Hindlimb muscle (tissue), 1 donor: ENCODE measurements at regions not wholly inside any gene's neighbourhood (a gene's known extent, or its start where the extent isn't known, plus 50 kb on each side); places are given as distances from the start of the nearest gene placed in this dataset.

ENCODE experiments used
- DNase-seq: peaks from one replicate; pipeline ENCODE4 v3.0.0-alpha.2; 2013

- DNase-seq = no peak
Observed at GRCh38 chr6:98572579-98572978, 261.8 kb upstream of the POU3F2 start.

GRCh38 chr6:98574984-98575383 lies 259.4 kb upstream of the POU3F2 start:
- DNase-seq = no peak

- no peak for DNase-seq
Observed at GRCh38 chr6:98576791-98577190, 257.6 kb upstream of the POU3F2 start.

GRCh38 chr6:98578016-98578415 lies 256.4 kb upstream of the POU3F2 start:
- DNase-seq = no peak

DNA sequence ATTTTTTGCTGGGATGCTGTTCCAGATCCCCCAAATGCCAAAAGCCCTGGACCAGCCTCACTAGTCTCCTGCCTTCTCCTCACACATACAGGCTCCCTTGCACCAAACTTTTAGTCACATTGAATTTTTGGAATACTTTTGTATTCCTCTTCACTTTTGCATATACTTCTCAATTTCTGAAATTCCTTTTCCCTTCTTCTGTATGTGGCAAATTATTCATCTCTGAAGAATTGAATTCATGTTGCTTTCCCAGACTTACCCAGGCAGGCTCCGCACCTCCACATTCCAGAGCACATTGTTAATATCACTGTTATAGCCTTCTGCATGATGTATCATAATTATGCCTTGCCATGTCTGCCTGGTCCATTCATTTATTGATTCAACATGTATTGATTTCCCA lies 255.3 kb upstream of the POU3F2 start:
- DNase-seq = no peak

DNA sequence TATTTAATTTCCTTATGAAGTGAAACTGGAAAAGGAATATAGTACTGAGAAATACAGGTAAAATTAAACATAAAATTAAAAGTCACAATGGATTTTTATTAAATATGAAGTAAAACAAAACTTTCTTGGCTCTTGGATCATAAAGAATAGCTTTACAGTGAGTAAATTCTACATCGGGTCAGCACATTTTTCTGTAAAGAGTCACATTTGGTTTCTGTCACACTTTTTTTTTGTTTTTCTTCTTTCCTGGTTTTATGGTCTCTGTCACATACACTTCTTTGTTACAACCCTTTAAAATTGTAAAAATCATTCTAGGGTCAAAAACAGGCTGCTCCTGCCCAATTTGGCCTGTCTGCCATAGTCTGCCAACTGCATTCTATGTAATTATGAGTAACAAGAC lies 254.4 kb upstream of the POU3F2 start:
- no peak for DNase-seq

- DNase-seq = no peak
Observed at GRCh38 chr6:98581705-98582104, 252.7 kb upstream of the POU3F2 start.

DNA sequence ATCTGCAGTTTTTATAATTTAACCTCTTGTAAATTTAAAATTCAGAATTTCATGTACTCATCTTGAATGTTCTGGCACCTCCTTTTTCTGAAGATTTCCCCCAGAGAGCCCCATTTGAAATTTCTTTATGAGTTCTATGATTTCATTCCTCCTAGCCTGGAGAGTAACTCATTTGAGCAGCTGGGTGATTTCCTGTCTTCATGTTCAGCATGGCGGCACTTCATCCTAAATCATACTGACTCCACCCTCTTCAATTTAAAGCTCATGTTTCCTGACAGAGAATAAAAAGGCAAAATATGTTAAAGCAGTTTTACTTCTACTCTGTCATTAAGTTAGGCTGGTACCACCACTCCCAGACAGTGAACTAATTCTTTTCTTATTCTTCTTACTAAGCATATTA lies 250.9 kb upstream of the POU3F2 start:
- no peak for DNase-seq

- DNase-seq = no peak
Observed at GRCh38 chr6:98586163-98586562, 248.2 kb upstream of the POU3F2 start.

- no peak for DNase-seq
Observed at GRCh38 chr6:98587555-98587954, 246.8 kb upstream of the POU3F2 start.

DNA sequence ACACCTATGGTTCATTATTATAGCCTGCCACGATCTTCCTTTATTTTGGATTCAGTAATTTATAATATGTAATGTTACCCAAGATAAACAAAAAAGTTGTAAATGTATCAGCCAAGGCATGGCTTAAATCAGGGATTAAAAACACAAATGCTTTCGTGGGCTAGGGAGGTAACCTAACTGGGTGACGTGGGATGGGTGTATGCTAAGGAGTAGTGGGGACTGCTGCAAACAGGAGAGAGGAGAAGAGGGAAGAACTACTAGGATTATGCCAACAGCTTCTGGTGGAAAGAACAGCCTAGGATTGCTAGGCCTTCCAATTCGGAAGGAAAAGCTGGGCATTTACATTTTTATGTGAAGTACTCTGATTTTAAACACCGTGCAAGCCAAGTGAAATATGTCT lies 244.8 kb upstream of the POU3F2 start:
- no peak for DNase-seq

GRCh38 chr6:98590136-98590681 lies 244.2 kb upstream of the POU3F2 start:
- DNase-seq = no peak

DNA sequence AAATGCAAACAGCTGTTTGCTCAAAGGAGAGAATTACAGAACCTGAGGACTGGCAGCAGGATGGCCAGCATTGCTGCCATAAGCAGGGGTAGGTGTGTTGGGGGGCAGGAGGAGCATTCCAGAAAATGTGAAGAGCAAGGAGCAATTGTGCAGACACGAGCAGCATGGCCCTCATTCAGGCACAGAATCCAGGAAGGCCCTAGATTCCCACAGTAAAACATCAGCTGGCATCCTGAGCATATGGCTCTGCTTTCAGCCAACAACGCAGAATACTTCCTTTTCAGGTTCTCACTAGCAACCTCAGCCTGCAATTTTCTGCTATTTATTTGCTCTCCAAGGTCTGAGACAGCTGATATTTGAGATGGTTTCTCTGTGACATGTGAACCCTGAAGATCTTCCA lies 243.4 kb upstream of the POU3F2 start:
- no peak for DNase-seq

- DNase-seq = no peak
Observed at GRCh38 chr6:98593676-98594075, 240.7 kb upstream of the POU3F2 start.

DNA sequence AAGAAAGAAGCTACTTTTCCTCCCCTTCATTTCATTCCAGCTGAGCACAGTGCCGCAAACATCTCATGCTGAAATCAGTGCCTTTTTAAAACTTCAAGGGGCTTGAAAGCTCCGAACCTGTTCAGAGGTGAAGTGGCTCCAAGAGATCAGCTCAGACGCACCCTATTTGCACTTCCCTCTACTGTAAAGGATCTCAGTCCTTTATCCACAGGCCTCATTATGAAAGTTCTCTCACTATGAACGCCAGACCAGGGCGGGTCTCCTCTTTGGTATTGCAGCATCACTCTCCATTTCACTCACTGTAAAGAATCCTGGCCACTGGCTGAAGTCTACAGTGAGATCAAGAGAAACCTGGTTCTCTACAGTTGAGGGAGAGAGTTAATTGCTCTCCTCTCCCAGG lies 232.7 kb upstream of the POU3F2 start:
- DNase-seq = no peak

- no peak for DNase-seq
Observed at GRCh38 chr6:98605705-98606104, 228.7 kb upstream of the POU3F2 start.

GRCh38 chr6:98627129-98627775 lies 207.1 kb upstream of the POU3F2 start:
- no peak for DNase-seq

- no peak for DNase-seq
Observed at GRCh38 chr6:98633886-98634285, 200.5 kb upstream of the POU3F2 start.

DNA sequence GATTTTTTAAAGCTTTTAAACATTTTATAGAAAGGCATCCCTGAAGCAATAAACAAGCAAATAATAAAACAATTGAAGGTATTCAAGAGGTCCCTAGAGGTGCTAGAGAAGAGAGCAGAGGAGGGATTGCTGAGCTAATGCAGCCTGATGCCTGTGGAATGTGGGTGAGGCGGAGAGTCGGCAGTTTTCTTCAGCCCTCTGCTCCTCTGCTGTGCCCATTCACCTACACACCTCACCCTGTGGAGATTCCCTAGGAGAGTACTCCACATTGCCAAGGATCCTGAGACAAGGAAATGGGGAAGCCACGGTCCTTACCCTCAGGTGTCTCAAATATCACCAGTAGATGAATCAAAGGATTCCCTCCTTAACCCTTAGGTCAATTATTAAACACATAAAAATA lies 199.8 kb upstream of the POU3F2 start:
- no peak for DNase-seq

DNA sequence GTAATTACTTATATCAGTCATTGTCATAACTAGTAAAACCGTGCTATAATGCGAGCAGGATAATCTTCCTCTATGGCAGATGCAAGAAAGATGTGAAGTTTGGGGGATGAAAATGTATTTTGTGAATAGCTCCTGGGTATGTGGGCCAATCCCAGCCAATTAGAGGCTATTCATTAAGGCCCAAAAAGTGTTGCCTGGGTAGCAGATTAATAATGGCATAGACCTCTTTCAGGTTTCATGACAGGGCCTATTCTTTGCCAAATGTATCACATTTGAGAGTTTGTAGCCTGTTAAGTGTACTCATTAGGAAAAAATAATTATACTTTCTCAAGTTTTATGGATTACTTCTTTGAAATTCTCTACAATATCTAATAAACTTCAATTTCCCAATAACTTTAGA lies 199.2 kb upstream of the POU3F2 start:
- DNase-seq = no peak

- DNase-seq = no peak
Observed at GRCh38 chr6:98636941-98637340, 197.4 kb upstream of the POU3F2 start.

GRCh38 chr6:98639089-98639635 lies 195.2 kb upstream of the POU3F2 start:
- DNase-seq = no peak

- DNase-seq = no peak
Observed at GRCh38 chr6:98640366-98640765, 194.0 kb upstream of the POU3F2 start.

DNA sequence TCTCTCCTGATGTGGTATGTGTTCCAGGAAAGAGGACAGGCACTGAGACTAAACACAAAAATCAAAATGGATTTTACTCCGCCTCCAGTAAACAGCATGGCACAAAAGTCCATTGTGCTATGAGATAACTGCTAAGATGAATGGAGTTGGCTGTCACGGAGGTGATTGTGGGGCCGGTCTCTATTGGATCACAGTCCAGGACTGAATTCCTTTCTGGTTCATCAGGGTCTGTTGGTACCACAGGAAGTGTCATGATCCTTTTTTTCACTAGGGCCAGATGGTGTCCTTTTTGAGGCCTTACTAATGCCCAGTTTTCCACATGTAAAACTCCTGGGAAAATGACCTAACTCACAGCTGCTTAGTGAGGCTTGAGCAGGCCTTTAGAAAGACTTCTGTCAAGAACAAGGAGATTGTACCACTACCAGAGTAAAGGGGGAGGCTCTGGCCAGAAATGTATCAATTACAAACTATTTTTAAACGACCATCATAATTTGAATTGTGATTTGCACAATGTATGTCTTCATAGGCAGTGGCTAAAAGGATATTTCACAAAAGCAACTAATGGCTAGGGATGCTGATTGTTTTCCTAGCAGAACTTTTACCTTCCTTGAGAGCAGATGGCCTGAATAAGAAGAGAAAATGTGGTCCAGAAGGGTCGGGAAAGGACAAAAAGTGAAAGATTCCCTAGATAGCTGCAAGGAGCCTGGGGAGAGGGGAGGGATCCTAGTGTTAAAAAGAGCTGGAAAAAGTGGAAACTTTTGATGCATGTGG lies 192.2 kb upstream of the POU3F2 start:
- DNase-seq = no peak
